ENCODE measurements at regions not wholly inside any gene's neighbourhood (a gene's known extent, or its start where the extent isn't known, plus 50 kb on each side); places are given as distances from the start of the nearest gene placed in this dataset.

DNA sequence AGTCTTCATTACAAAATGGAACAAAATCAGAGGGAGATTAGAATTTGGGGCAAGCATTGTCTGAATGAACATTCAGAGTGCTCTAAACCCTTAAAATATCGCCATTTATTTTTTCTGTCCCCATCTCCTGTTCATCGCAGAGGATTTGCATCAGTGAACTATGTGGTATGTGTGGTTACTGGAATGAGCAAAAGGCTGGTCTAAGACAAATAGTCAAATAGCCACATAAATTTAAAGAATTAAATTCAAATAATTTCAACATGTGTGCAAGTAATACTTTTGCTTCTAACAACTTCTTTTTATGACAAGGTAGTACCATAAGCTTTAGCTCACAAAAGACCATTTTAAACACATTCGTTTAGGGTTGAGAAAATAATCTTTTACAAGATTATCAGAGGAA lies 82.6 kb upstream of the ST8SIA3 start:
- H3K27ac ChIP-seq (ENCODE audit: extremely low read depth, low read depth, low read length), result no peak overlapping the region
- CTCF ChIA-PET, result no interaction called here
- POLR2A ChIA-PET, result no interaction called here

DNA sequence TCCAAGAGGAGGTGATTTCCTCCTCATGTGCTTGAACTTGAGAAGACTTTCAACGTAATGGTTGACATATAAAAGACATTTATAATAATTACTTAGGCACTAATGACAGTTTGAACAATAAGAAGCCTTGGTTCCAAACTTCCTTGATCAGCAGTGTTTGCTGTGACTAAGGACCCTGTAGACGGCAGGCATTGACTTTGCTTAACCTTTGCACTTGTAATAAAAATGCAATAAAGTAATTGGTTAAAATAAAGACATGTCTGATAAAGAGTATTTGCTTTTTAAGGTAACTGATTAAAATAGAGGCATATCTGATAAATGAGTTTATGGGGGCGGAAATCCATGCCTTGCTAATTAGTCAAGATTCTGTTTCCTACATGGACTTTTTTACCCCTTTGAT lies 82.2 kb upstream of the ST8SIA3 start:
- Histone ChIP-seq H3K27ac (ENCODE audit: extremely low read depth, low read depth, low read length) (no peak overlapping the region), H3K36me3 (ENCODE audit: control insufficient read depth in 2 of 2, insufficient read depth in 1 of 2, low read length in 2 of 2) (no peaks in the 10 kb centered on the region), H3K4me3 (ENCODE audit: low read depth, low read length) (no peak overlapping the region), H3K9me3 (ENCODE audit: control insufficient read depth, insufficient read depth, low read depth, low read length) (no peaks in the 10 kb centered on the region), H3K4me1 (ENCODE audit: control insufficient read depth, insufficient read depth, low read length) (no peaks in the 10 kb centered on the region)
- ChIA-PET POLR2A (no interaction called here), CTCF (no interaction called here)
- TF ChIP-seq ZNF202 (tag by site-specific recombination; IDR thresholded peaks at IDR 0.05; ENCODE audit: borderline replicate concordance), result no peak
- no peak for TF ChIP-seq ZNF830 (tag by site-specific recombination; IDR thresholded peaks at IDR 0.05; ENCODE audit: low read depth)
- TF ChIP-seq WT1 (tag by site-specific recombination; IDR thresholded peaks at IDR 0.05), result no peak
- TF ChIP-seq ZNF350 (tag by site-specific recombination; IDR thresholded peaks at IDR 0.05), result no peak
- TF ChIP-seq, protein P1, sequence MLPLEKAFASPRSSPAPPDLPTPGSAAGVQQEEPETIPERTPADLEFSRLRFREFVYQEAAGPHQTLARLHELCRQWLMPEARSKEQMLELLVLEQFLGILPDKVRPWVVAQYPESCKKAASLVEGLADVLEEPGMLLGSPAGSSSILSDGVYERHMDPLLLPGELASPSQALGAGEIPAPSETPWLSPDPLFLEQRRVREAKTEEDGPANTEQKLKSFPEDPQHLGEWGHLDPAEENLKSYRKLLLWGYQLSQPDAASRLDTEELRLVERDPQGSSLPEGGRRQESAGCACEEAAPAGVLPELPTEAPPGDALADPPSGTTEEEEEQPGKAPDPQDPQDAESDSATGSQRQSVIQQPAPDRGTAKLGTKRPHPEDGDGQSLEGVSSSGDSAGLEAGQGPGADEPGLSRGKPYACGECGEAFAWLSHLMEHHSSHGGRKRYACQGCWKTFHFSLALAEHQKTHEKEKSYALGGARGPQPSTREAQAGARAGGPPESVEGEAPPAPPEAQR (tag by site-specific recombination; IDR thresholded peaks at IDR 0.05), result no peak

More for the DNA sequence above, 82.6 kb upstream of the ST8SIA3 start:
- no peak overlapping the region for H3K4me3 ChIP-seq (ENCODE audit: low read depth, low read length)
- TF ChIP-seq SP3 (tag by site-specific recombination; IDR thresholded peaks at IDR 0.05) (no peak), ZBTB48 (tag by site-specific recombination; IDR thresholded peaks at IDR 0.05) (no peak), ZNF560 (tag by site-specific recombination; IDR thresholded peaks at IDR 0.05; ENCODE audit: borderline replicate concordance) (no peak), ZSCAN30 (tag by site-specific recombination; IDR thresholded peaks at IDR 0.05) (no peak), ZNF843 (tag by site-specific recombination; IDR thresholded peaks at IDR 0.05) (no peak), ZNF16 (tag by site-specific recombination; IDR thresholded peaks at IDR 0.05; ENCODE audit: low read depth) (no peak), ZNF37A (tag by site-specific recombination; IDR thresholded peaks at IDR 0.05) (no peak), ZNF266 (tag by site-specific recombination; IDR thresholded peaks at IDR 0.05; ENCODE audit: low read depth) (no peak), ZNF624 (tag by site-specific recombination; IDR thresholded peaks at IDR 0.05) (no peak), EGR2 (tag by site-specific recombination; IDR thresholded peaks at IDR 0.05; ENCODE audit: low read depth) (no peak), ZNF768 (tag by site-specific recombination; IDR thresholded peaks at IDR 0.05) (no peak), ZNF416 (tag by site-specific recombination; IDR thresholded peaks at IDR 0.05) (no peak), ZBTB17 (tag by site-specific recombination; IDR thresholded peaks at IDR 0.05) (no peak)
- TF ChIP-seq, protein P2, sequence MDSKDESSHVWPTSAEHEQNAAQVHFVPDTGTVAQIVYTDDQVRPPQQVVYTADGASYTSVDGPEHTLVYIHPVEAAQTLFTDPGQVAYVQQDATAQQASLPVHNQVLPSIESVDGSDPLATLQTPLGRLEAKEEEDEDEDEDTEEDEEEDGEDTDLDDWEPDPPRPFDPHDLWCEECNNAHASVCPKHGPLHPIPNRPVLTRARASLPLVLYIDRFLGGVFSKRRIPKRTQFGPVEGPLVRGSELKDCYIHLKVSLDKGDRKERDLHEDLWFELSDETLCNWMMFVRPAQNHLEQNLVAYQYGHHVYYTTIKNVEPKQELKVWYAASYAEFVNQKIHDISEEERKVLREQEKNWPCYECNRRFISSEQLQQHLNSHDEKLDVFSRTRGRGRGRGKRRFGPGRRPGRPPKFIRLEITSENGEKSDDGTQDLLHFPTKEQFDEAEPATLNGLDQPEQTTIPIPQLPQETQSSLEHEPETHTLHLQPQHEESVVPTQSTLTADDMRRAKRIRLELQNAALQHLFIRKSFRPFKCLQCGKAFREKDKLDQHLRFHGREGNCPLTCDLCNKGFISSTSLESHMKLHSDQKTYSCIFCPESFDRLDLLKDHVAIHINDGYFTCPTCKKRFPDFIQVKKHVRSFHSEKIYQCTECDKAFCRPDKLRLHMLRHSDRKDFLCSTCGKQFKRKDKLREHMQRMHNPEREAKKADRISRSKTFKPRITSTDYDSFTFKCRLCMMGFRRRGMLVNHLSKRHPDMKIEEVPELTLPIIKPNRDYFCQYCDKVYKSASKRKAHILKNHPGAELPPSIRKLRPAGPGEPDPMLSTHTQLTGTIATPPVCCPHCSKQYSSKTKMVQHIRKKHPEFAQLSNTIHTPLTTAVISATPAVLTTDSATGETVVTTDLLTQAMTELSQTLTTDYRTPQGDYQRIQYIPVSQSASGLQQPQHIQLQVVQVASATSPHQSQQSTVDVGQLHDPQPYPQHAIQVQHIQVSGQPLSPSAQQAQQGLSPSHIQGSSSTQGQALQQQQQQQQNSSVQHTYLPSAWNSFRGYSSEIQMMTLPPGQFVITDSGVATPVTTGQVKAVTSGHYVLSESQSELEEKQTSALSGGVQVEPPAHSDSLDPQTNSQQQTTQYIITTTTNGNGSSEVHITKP (tag by site-specific recombination; IDR thresholded peaks at IDR 0.05), result no peak
- TF ChIP-seq, protein P3, sequence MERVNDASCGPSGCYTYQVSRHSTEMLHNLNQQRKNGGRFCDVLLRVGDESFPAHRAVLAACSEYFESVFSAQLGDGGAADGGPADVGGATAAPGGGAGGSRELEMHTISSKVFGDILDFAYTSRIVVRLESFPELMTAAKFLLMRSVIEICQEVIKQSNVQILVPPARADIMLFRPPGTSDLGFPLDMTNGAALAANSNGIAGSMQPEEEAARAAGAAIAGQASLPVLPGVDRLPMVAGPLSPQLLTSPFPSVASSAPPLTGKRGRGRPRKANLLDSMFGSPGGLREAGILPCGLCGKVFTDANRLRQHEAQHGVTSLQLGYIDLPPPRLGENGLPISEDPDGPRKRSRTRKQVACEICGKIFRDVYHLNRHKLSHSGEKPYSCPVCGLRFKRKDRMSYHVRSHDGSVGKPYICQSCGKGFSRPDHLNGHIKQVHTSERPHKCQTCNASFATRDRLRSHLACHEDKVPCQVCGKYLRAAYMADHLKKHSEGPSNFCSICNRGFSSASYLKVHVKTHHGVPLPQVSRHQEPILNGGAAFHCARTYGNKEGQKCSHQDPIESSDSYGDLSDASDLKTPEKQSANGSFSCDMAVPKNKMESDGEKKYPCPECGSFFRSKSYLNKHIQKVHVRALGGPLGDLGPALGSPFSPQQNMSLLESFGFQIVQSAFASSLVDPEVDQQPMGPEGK (tag by site-specific recombination; IDR thresholded peaks at IDR 0.05), result no peak
- no peaks in the 10 kb centered on the region for H3K36me3 ChIP-seq (ENCODE audit: control insufficient read depth in 2 of 2, insufficient read depth in 1 of 2, low read length in 2 of 2)
- no peaks in the 10 kb centered on the region for H3K4me1 ChIP-seq (ENCODE audit: control insufficient read depth, insufficient read depth, low read length)
- H3K9me3 ChIP-seq (ENCODE audit: control insufficient read depth, insufficient read depth, low read depth, low read length), result no peaks in the 10 kb centered on the region
